SU-DHL-6 (cell line): ENCODE measurements at regions not wholly inside any gene's neighbourhood (a gene's known extent, or its start where the extent isn't known, plus 50 kb on each side); places are given as distances from the start of the nearest gene placed in this dataset.

Source experiments
- H2AFZ ChIP-seq: fragments of 200-600 bp; sonication (generic); 2 replicates; pipeline ENCODE4 v1.6.1; 2014; ENCODE audit warnings: low read depth, mild to moderate bottlenecking, moderate library complexity, mixed read lengths, antibody characterized with exemption, low read length; ENCODE audit not compliant: severe bottlenecking
- H3F3A ChIP-seq: fragments of 200-600 bp; shearing (Covaris generic); 2 replicates; pipeline ENCODE4 v1.6.0; 2016; ENCODE audit warnings: antibody characterized with exemption, mild to moderate bottlenecking; ENCODE audit not compliant: insufficient read depth
- H3K27ac ChIP-seq: fragments of 200-600 bp; sonication (generic); 2 replicates; pipeline ENCODE4 v1.5.1; 2016; ENCODE audit warnings: low read depth, mild to moderate bottlenecking, low read length, moderate library complexity, mixed read lengths
- H3K27me3 ChIP-seq: fragments of 200-600 bp; sonication (generic), shearing (Covaris generic); 2 replicates; pipeline ENCODE4 v1.6.0; 2014; ENCODE audit warnings: mild to moderate bottlenecking, low read length
- H3K36me3 ChIP-seq: fragments of 200-600 bp; sonication (generic); 2 replicates; pipeline ENCODE4 v1.6.1; 2014; ENCODE audit warnings: mild to moderate bottlenecking, low read length, mixed read lengths
- H3K4me2 ChIP-seq: fragments of 300-600, 200-600 bp; shearing (Covaris generic), sonication (generic); 2 replicates; pipeline ENCODE4 v1.6.0; 2014; ENCODE audit warnings: low read length, low read depth, mild to moderate bottlenecking; ENCODE audit not compliant: poor library complexity, severe bottlenecking
- H3K4me3 ChIP-seq: fragments of 200-600 bp; sonication (generic); 2 replicates; pipeline ENCODE4 v1.5.1; 2014; ENCODE audit warnings: antibody characterized with exemption, low read length, mild to moderate bottlenecking, mixed read lengths; ENCODE audit not compliant: insufficient read depth, poor library complexity, severe bottlenecking
- H3K79me2 ChIP-seq: fragments of 200-600 bp; sonication (generic); 2 replicates; pipeline ENCODE4 v1.6.1; 2014; ENCODE audit warnings: mild to moderate bottlenecking, low read length, moderate library complexity; ENCODE audit not compliant: insufficient read depth
- H3K9ac ChIP-seq: fragments of 200-600 bp; sonication (generic); 2 replicates; pipeline ENCODE4 v1.7.0; 2014; ENCODE audit warnings: mild to moderate bottlenecking, low read length
- H3K9me2 ChIP-seq: fragments of 200-600 bp; sonication (generic); replicated peaks from 2 replicates; pipeline ENCODE4 v1.6.1; 2014; ENCODE audit warnings: low read length; ENCODE audit not compliant: insufficient read depth
- H3K9me3 ChIP-seq: fragments of 200-600 bp; sonication (generic); 2 replicates; pipeline ENCODE4 v1.6.1; 2014; ENCODE audit warnings: low read length, mixed read lengths; ENCODE audit not compliant: insufficient read depth
- H4K20me1 ChIP-seq: fragments of 200-600 bp; sonication (generic); 2 replicates; pipeline ENCODE4 v1.6.1; 2014; ENCODE audit warnings: low read depth, mild to moderate bottlenecking, antibody characterized with exemption, low read length, moderate library complexity, mixed read lengths
- EZH2phosphoT487 ChIP-seq: fragments of 200-600 bp; sonication (generic), shearing (Covaris generic); conservative IDR thresholded peaks from 2 replicates; pipeline ENCODE4 v1.6.1; 2018; ENCODE audit warnings: mild to moderate bottlenecking, antibody characterized with exemption, low read length, moderate library complexity, mixed read lengths
- TF ChIP-seq, protein P1 (sequence below): fragments of 200-600 bp; sonication (generic); IDR thresholded peaks from one replicate; pipeline ENCODE4 v1.5.1; 2017; ENCODE audit warnings: antibody characterized with exemption, mild to moderate bottlenecking, low read length, moderate library complexity; ENCODE audit not compliant: insufficient read depth, poor library complexity, severe bottlenecking

DNA sequence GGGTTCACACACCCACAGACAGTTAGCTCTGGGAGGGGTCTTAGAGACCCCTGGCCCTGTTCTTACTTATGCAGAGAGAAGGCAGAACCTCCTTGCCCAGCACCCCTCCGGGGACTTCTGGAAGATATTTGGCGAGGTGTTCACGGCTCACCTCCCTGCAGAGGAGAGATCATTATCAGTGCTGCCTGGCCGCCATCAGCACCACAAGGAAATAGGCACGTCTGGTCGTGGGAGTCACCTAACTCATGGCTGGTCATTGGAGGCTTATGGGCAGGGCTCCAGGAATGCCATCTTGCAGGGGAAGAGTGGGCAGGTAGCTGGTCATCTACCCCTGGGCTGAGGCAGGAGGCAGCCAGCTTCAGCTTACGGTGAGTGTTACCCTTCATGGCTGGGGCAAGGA is 189.4 kb downstream of the RPS24 start:
- Histone ChIP-seq H3K27ac (no peak overlapping the region), H3K36me3 (no peaks in the 10 kb centered on the region), H3F3A (no peaks in the 10 kb centered on the region)

DNA sequence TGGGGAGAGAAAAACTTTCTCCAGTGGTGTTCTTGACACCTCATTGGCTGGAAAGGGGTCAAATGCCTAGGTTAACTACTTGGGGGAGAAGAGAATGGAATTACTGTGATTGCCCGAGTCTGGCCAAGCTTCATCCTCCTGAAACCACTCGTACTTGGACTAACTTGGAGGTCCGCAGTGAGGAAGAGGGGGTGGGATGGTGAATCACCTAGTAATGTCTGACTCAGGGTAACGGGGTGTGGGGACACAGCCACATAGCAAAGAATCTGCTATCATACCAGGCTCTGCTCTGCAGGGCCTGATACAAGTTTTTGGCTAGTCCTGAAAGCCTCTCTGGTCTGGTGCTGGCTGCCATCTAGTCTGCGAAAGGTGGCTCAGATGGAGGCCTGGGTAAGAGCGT is 190.9 kb downstream of the RPS24 start:
- Histone ChIP-seq H3K4me3 (no peak overlapping the region), H3K9me2 (no peaks in the 10 kb centered on the region), H2AFZ (no peak overlapping the region), H3K9me3 (no peaks in the 10 kb centered on the region), H4K20me1 (no peaks in the 10 kb centered on the region), H3K27ac (no peak overlapping the region), H3K36me3 (no peaks in the 10 kb centered on the region), H3K27me3 (no peaks in the 10 kb centered on the region), H3K4me2 (no peak overlapping the region), H3K9ac (no peak overlapping the region), H3K79me2 (no peaks in the 10 kb centered on the region), H3F3A (no peaks in the 10 kb centered on the region)
- TF ChIP-seq, protein P1, sequence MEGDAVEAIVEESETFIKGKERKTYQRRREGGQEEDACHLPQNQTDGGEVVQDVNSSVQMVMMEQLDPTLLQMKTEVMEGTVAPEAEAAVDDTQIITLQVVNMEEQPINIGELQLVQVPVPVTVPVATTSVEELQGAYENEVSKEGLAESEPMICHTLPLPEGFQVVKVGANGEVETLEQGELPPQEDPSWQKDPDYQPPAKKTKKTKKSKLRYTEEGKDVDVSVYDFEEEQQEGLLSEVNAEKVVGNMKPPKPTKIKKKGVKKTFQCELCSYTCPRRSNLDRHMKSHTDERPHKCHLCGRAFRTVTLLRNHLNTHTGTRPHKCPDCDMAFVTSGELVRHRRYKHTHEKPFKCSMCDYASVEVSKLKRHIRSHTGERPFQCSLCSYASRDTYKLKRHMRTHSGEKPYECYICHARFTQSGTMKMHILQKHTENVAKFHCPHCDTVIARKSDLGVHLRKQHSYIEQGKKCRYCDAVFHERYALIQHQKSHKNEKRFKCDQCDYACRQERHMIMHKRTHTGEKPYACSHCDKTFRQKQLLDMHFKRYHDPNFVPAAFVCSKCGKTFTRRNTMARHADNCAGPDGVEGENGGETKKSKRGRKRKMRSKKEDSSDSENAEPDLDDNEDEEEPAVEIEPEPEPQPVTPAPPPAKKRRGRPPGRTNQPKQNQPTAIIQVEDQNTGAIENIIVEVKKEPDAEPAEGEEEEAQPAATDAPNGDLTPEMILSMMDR = no peak

More for the DNA sequence above, 189.4 kb downstream of the RPS24 start:
- Histone ChIP-seq H3K9me3 (no peaks in the 10 kb centered on the region), H3K4me3 (no peak overlapping the region), H2AFZ (no peak overlapping the region), H3K9ac (no peak overlapping the region), H3K9me2 (no peaks in the 10 kb centered on the region), H3K27me3 (no peaks in the 10 kb centered on the region), H3K79me2 (no peaks in the 10 kb centered on the region), H4K20me1 (no peaks in the 10 kb centered on the region), H3K4me2 (no peak overlapping the region)
- TF ChIP-seq EZH2phosphoT487 = no peak
- TF ChIP-seq, protein P1 = no peak

DNA sequence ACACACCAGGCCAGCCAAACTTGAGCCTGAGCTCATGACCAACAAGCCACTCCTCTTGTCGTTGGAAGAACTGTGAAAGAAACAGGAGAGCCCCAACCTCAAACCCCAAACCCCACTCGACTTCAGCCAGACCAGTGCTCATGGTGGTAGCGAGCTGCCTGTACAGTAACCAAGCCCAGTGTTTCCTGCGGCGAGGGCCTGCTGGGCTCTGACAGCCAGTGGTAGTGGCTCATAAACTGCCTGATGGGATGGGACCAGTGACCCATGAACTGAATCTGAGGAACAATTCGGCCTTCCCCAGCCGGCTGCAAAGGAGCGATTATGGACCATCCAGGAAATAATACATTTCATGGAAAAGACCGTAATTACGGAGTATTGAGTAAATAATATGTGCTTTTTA is 191.9 kb downstream of the RPS24 start:
- H3K4me2 ChIP-seq = no peak overlapping the region
- H3F3A ChIP-seq = no peaks in the 10 kb centered on the region
- H3K36me3 ChIP-seq = no peaks in the 10 kb centered on the region
- H3K9me3 ChIP-seq = no peaks in the 10 kb centered on the region
- no peaks in the 10 kb centered on the region for H3K79me2 ChIP-seq
- no peak overlapping the region for H3K27ac ChIP-seq
- no peak overlapping the region for H2AFZ ChIP-seq
- no peak overlapping the region for H3K9ac ChIP-seq
- H3K9me2 ChIP-seq = no peaks in the 10 kb centered on the region
- no peak for TF ChIP-seq EZH2phosphoT487
- TF ChIP-seq, protein P1 = no peak
- no peaks in the 10 kb centered on the region for H4K20me1 ChIP-seq
- no peaks in the 10 kb centered on the region for H3K27me3 ChIP-seq
- H3K4me3 ChIP-seq = no peak overlapping the region

DNA sequence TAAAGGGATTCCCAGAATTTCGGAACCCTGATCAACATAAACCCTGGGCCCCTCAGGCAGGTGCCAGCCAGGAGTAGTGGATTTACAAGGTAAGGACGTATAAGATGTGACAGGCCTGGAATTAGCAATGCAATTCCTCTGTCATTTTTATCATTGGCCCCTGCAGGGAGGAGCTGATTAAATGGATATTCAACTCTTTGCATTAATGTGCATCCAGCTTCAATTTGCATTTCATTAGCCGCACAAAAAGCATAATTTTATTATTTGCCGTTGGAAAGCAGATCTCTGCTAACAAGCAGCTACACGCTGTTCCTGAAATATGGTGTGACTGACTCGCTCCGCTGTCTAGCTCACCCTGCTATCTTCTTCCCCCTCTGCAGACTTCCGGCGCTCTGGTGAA is 195.8 kb downstream of the RPS24 start:
- H3K9me3 ChIP-seq = no peaks in the 10 kb centered on the region
- H3K27me3 ChIP-seq = no peaks in the 10 kb centered on the region
- H4K20me1 ChIP-seq = no peaks in the 10 kb centered on the region
- H3K9ac ChIP-seq = no peak overlapping the region
- H3K4me2 ChIP-seq = no peak overlapping the region
- no peaks in the 10 kb centered on the region for H3K36me3 ChIP-seq
- no peak overlapping the region for H2AFZ ChIP-seq
- TF ChIP-seq, protein P1 = no peak
- TF ChIP-seq EZH2phosphoT487 = no peak
- H3K9me2 ChIP-seq = no peaks in the 10 kb centered on the region
- no peak overlapping the region for H3K27ac ChIP-seq
- H3K4me3 ChIP-seq = no peak overlapping the region
- H3K79me2 ChIP-seq = no peaks in the 10 kb centered on the region
- H3F3A ChIP-seq = no peaks in the 10 kb centered on the region
